HL-60 (cell line): ENCODE measurements at regions not wholly inside any gene's neighbourhood (a gene's known extent, or its start where the extent isn't known, plus 50 kb on each side); places are given as distances from the start of the nearest gene placed in this dataset.

Experiments used
- GABPA ChIP-seq: IDR thresholded peaks from 2 replicates; pipeline ENCODE4 v1.6.1; 2012; ENCODE audit warnings: low read depth
- TF ChIP-seq, protein P1 (sequence below): IDR thresholded peaks from one replicate; pipeline ENCODE4 v1.5.1; 2011; ENCODE audit warnings: low read length, control low read depth, inconsistent platforms; ENCODE audit not compliant: insufficient read depth

DNA sequence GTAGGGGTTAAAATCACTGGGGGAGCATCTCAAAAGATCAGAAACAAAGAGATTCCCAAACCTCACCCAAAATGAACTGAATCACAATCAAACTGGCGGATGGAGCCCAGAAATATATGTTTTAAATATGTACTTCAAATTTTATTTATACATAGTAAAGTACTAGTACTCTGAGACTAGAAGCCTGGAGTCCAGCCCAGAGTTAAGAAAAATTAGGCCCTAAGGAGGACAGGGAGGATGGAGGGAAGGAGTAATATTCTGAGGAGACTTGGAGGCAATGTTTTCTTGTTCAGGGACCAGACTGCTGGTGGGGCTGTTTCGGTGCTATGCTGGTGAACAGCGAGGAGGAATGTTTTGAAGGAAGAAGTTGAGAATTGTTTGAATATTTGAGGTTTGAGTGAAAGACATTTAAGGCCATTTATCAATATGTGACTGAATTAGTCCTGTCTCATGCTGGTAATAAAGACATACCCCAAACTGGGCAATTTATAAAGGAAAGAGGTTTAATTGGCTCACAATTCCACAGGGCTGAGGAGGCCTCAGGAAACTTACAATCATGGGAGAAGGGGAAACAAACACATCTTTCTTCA lies 552.4 kb upstream of the DAB2 start:
- TF ChIP-seq, protein P1, sequence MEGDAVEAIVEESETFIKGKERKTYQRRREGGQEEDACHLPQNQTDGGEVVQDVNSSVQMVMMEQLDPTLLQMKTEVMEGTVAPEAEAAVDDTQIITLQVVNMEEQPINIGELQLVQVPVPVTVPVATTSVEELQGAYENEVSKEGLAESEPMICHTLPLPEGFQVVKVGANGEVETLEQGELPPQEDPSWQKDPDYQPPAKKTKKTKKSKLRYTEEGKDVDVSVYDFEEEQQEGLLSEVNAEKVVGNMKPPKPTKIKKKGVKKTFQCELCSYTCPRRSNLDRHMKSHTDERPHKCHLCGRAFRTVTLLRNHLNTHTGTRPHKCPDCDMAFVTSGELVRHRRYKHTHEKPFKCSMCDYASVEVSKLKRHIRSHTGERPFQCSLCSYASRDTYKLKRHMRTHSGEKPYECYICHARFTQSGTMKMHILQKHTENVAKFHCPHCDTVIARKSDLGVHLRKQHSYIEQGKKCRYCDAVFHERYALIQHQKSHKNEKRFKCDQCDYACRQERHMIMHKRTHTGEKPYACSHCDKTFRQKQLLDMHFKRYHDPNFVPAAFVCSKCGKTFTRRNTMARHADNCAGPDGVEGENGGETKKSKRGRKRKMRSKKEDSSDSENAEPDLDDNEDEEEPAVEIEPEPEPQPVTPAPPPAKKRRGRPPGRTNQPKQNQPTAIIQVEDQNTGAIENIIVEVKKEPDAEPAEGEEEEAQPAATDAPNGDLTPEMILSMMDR: no peak
- TF ChIP-seq GABPA: no peak
